T-cell (primary cell): ENCODE measurements at regions not wholly inside any gene's neighbourhood (a gene's known extent, or its start where the extent isn't known, plus 50 kb on each side); places are given as distances from the start of the nearest gene placed in this dataset.
"Not testable (repeated sequence)": the region's sequence is repeated elsewhere in the genome, so short reads cannot be mapped to it uniquely, and the experiment has no call there.

Experiments used
- ATAC-seq, 4 experiments: fragments of 200-7000 bp in 3 of 4; fragments of 150-1000 bp in 1 of 4; cut with Tn5 transposase; replicated peaks in 1 of 4; 1 replicate in 3 of 4; 2 replicates in 1 of 4; pipeline ENCODE4 v1.10.0; 2021; ENCODE audit warnings: moderate library complexity in 3 of 4, mild to moderate bottlenecking in 2 of 4, moderate number of reproducible peaks in 1 of 4
- CTCF ChIA-PET, 2 donors: fragments of 300-600 bp; sonication (Branson Sonifier 250); formaldehyde crosslinking; loops; one replicate each; lab custom pipeline; 2022; ENCODE audit warnings: antibody characterized with exemption in 2 of 2; lab: Charles Lee
- POLR2A ChIA-PET, 2 donors: fragments of 300-600 bp; sonication (Branson Sonifier 250); formaldehyde crosslinking; loops; one replicate each; lab custom pipeline; 2022; ENCODE audit warnings: antibody characterized with exemption in 2 of 2; lab: Charles Lee
- DNase-seq, 35 experiments: peaks; one replicate each; pipeline versions ENCODE4 v3.0.0 to v3.0.0-alpha.2; 2013 to 2023
- H3K27ac ChIP-seq: one replicate; pipeline ENCODE4 v1.5.1; 2013; ENCODE audit warnings: low read length
- H3K27me3 ChIP-seq, 2 experiments: replicated peaks in 1 of 2; 1 replicate in 1 of 2; 2 replicates in 1 of 2; pipeline versions ENCODE4 v1.6.1 to v1.7.0; 2013; ENCODE audit warnings: low read length in 1 of 2, mixed read lengths in 1 of 2; ENCODE audit not compliant: control insufficient read depth in 2 of 2, insufficient read depth in 2 of 2; ENCODE audit errors: extremely low read depth in 1 of 2
- H3K36me3 ChIP-seq, 2 donors: 1 replicate in 1 of 2; 2 replicates in 1 of 2; pipeline versions ENCODE4 v1.6.1 to v1.7.0; 2013; ENCODE audit warnings: low read length in 1 of 2; ENCODE audit not compliant: control insufficient read depth in 2 of 2, insufficient read depth in 1 of 2; ENCODE audit errors: extremely low read depth in 1 of 2
- H3K4me1 ChIP-seq, 2 experiments: 1 replicate in 1 of 2; 2 replicates in 1 of 2; pipeline versions ENCODE4 v1.6.1 to v1.7.0; 2013; ENCODE audit warnings: low read length in 2 of 2, mixed read lengths in 1 of 2; ENCODE audit not compliant: insufficient read depth in 2 of 2, control insufficient read depth in 1 of 2; ENCODE audit errors: extremely low read depth in 1 of 2
- H3K4me3 ChIP-seq, 2 donors: 1 replicate in 1 of 2; 2 replicates in 1 of 2; pipeline versions ENCODE4 v1.5.1 to v1.7.0; 2013; ENCODE audit warnings: mild to moderate bottlenecking in 2 of 2, low read length in 1 of 2, moderate library complexity in 1 of 2; ENCODE audit not compliant: control insufficient read depth in 1 of 2; ENCODE audit errors: extremely low read depth in 1 of 2
- H3K9me3 ChIP-seq: 2 replicates; pipeline ENCODE4 v1.7.0; 2013
- H3K27ac Mint-ChIP-seq, 2 donors: one replicate each; pipeline ENCODE4 v1.8.0; 2020 to 2021; ENCODE audit warnings: mild to moderate bottlenecking in 2 of 2, mixed read lengths in 2 of 2
- H3K27me3 Mint-ChIP-seq, 2 donors: one replicate each; pipeline ENCODE4 v1.8.0; 2021 to 2022; ENCODE audit warnings: mixed read lengths in 2 of 2
- H3K36me3 Mint-ChIP-seq: one replicate; pipeline ENCODE4 v1.8.0; 2021; ENCODE audit warnings: mixed read lengths
- H3K4me1 Mint-ChIP-seq, 3 donors: one replicate each; pipeline ENCODE4 v1.8.0; 2020 to 2022; ENCODE audit warnings: mixed read lengths in 3 of 3, mild to moderate bottlenecking in 1 of 3
- H3K4me3 Mint-ChIP-seq, 3 donors: one replicate each; pipeline ENCODE4 v1.8.0; 2020 to 2022; ENCODE audit warnings: mild to moderate bottlenecking in 3 of 3, mixed read lengths in 3 of 3, moderate library complexity in 3 of 3
- H3K9me3 Mint-ChIP-seq, 3 donors: one replicate each; pipeline ENCODE4 v1.8.0; 2020 to 2022; ENCODE audit warnings: mixed read lengths in 3 of 3
- WGBS: methylation state at CpG from one replicate; pipeline ENCODE4 v1.1.5; 2013; ENCODE audit warnings: missing lambda C conversion rate; ENCODE audit not compliant: insufficient coverage; 5-methylcytosine and 5-hydroxymethylcytosine counted together

GRCh38 chr10:30747633-30748032 is 118.1 kb upstream of the LYZL2 start:
- H3K4me3 ChIP-seq, result no peak overlapping the region
- peak in 2 of 35 experiments; percentile 18 to 56 for DNase-seq

GRCh38 chr10:30745953-30746352 is 116.4 kb upstream of the LYZL2 start:
- H3K27ac Mint-ChIP-seq, result peak overlapping the region in 1 of 2 donors; percentile 23
- ChIA-PET POLR2A (interaction anchor here (0.5 to 0.7 kb wide), 2 partner anchors 9 to 1870 kb away, joined by 3 to 8 read pairs; no protein-coding TSS in a partner anchor), CTCF (no interaction called here)
- Histone ChIP-seq H3K27ac (no peak overlapping the region), H3K27me3 (peaks cover 0 to 6% of the 10 kb centered on the region in 2 experiments), H3K36me3 (no peaks in the 10 kb centered on the region), H3K4me3 (no peak overlapping the region), H3K4me1 (peaks cover 2 to 34% of the 10 kb centered on the region in 2 experiments), H3K9me3 (no peaks in the 10 kb centered on the region)
- 67% methylated on average over 3 of the region's 5 CpGs for WGBS
- no peaks in the 10 kb centered on the region for H3K36me3 Mint-ChIP-seq
- peaks cover 0 to 4% of the 10 kb centered on the region in 2 donors for H3K27me3 Mint-ChIP-seq
- no peak overlapping the region for H3K4me3 Mint-ChIP-seq
- ATAC-seq, result no peak
- H3K4me1 Mint-ChIP-seq, result peaks cover 7 to 20% (median 17%) of the 10 kb centered on the region in 3 donors
- no peaks in the 10 kb centered on the region for H3K9me3 Mint-ChIP-seq
- no peak for DNase-seq

More at GRCh38 chr10:30747633-30748032, 118.1 kb upstream of the LYZL2 start:
- WGBS, result 32% methylated on average over 4 of the region's 9 CpGs
- no peaks in the 10 kb centered on the region for H3K9me3 ChIP-seq
- Mint-ChIP-seq H3K9me3 (no peaks in the 10 kb centered on the region), H3K27ac (peak overlapping the region in 1 of 2 donors; percentile 5), H3K36me3 (no peaks in the 10 kb centered on the region), H3K4me3 (no peak overlapping the region), H3K4me1 (peaks cover 19 to 30% (median 23%) of the 10 kb centered on the region in 3 donors), H3K27me3 (peaks cover 0 to 4% of the 10 kb centered on the region in 2 donors)
- ChIA-PET POLR2A (no interaction called here), CTCF (interaction anchor here in 1 of 2 donors (0.6 kb wide), 1 partner anchor 939 kb away, joined by 3 read pairs; no protein-coding TSS in a partner anchor)
- H3K36me3 ChIP-seq, result no peaks in the 10 kb centered on the region
- H3K27ac ChIP-seq, result no peak overlapping the region
- H3K27me3 ChIP-seq, result peaks cover 0 to 6% of the 10 kb centered on the region in 2 experiments
- ATAC-seq, result peak in 1 of 4 experiments; percentile 60
- H3K4me1 ChIP-seq, result peaks cover 6 to 49% of the 10 kb centered on the region in 2 experiments

GRCh38 chr10:30744106-30744505 is 114.6 kb upstream of the LYZL2 start:
- DNase-seq (no peak), ATAC-seq (no peak)
- no CpG with 5 or more reads among the region's 1 CpG for WGBS
- Mint-ChIP-seq H3K4me3 (no peak overlapping the region), H3K4me1 (peaks cover 0 to 8% (median 5%) of the 10 kb centered on the region in 3 donors), H3K36me3 (no peaks in the 10 kb centered on the region), H3K9me3 (no peaks in the 10 kb centered on the region), H3K27me3 (peaks cover 0 to 5% of the 10 kb centered on the region in 2 donors), H3K27ac (no peak overlapping the region)
- Histone ChIP-seq H3K27me3 (peaks cover 0 to 10% of the 10 kb centered on the region in 2 experiments), H3K4me1 (peaks cover 0 to 17% of the 10 kb centered on the region in 2 experiments), H3K4me3 (no peak overlapping the region), H3K27ac (no peak overlapping the region), H3K9me3 (no peaks in the 10 kb centered on the region), H3K36me3 (no peaks in the 10 kb centered on the region)
- ChIA-PET CTCF (no interaction called here), POLR2A (interaction anchor here in 1 of 2 donors (0.5 kb wide), 1 partner anchor 40 kb away, joined by 6 read pairs; no protein-coding TSS in a partner anchor)

- ATAC-seq (peak in 1 of 4 experiments; percentile 31), DNase-seq (no peak)
- CTCF ChIA-PET, result no interaction called here
- H3K27ac ChIP-seq, result no peak overlapping the region
- no peaks in the 10 kb centered on the region for H3K9me3 Mint-ChIP-seq
- H3K4me3 Mint-ChIP-seq, result no peak overlapping the region
- peaks cover 0 to 12% of the 10 kb centered on the region in 2 experiments for H3K4me1 ChIP-seq
- peaks cover 0 to 5% of the 10 kb centered on the region in 2 donors for H3K27me3 Mint-ChIP-seq
- H3K27me3 ChIP-seq, result peaks cover 0 to 13% of the 10 kb centered on the region in 2 experiments
- no peaks in the 10 kb centered on the region for H3K36me3 Mint-ChIP-seq
- no peak overlapping the region for H3K4me3 ChIP-seq
- H3K36me3 ChIP-seq, result no peaks in the 10 kb centered on the region
- H3K4me1 Mint-ChIP-seq, result peaks cover 0 to 8% (median 5%) of the 10 kb centered on the region in 3 donors
- POLR2A ChIA-PET, result no interaction called here
- 90% methylated on average over 3 of the region's 3 CpGs for WGBS
- no peaks in the 10 kb centered on the region for H3K9me3 ChIP-seq
- no peak overlapping the region for H3K27ac Mint-ChIP-seq
Measured at GRCh38 chr10:30743586-30743985, 114.0 kb upstream of the LYZL2 start.

- H3K27me3 ChIP-seq, result peaks cover 0 to 19% of the 10 kb centered on the region in 2 experiments
- no peak overlapping the region for H3K27ac ChIP-seq
- peaks cover 0 to 2% (median 0%) of the 10 kb centered on the region in 3 donors for H3K4me1 Mint-ChIP-seq
- peaks cover 0 to 5% of the 10 kb centered on the region in 2 donors for H3K27me3 Mint-ChIP-seq
- no peak overlapping the region for H3K4me3 ChIP-seq
- WGBS, result 66% methylated on average over 4 of the region's 4 CpGs
- no peaks in the 10 kb centered on the region for H3K9me3 Mint-ChIP-seq
- no peak overlapping the region for H3K4me3 Mint-ChIP-seq
- no peaks in the 10 kb centered on the region for H3K36me3 Mint-ChIP-seq
- POLR2A ChIA-PET, result no interaction called here
- no peak overlapping the region for H3K27ac Mint-ChIP-seq
- DNase-seq, result no peak
- peaks cover 0 to 7% of the 10 kb centered on the region in 2 experiments for H3K4me1 ChIP-seq
- no peaks in the 10 kb centered on the region for H3K36me3 ChIP-seq
- H3K9me3 ChIP-seq, result no peaks in the 10 kb centered on the region
- CTCF ChIA-PET, result no interaction called here
- no peak for ATAC-seq
Measured at GRCh38 chr10:30742471-30742870, 112.9 kb upstream of the LYZL2 start.

- WGBS, result no CpG with 5 or more reads among the region's 1 CpG
- H3K4me1 Mint-ChIP-seq, H3K9me3 Mint-ChIP-seq, H3K4me1 ChIP-seq, DNase-seq, H3K27ac Mint-ChIP-seq, H3K36me3 ChIP-seq, H3K36me3 Mint-ChIP-seq, POLR2A ChIA-PET, H3K27ac ChIP-seq, CTCF ChIA-PET, H3K4me3 ChIP-seq, H3K9me3 ChIP-seq, ATAC-seq, H3K4me3 Mint-ChIP-seq: not testable (repeated sequence)
- H3K27me3 ChIP-seq, result peaks cover 0 to 23% of the 10 kb centered on the region in 2 experiments
- peaks cover 9 to 10% of the 10 kb centered on the region in 2 donors for H3K27me3 Mint-ChIP-seq
Measured at GRCh38 chr10:30740774-30741173, 111.2 kb upstream of the LYZL2 start.
